A549 (cell line): ENCODE measurements at regions not wholly inside any gene's neighbourhood (a gene's known extent, or its start where the extent isn't known, plus 50 kb on each side); places are given as distances from the start of the nearest gene placed in this dataset.

Experiments used
- ATAC-seq, 2 experiments: fragments of 200-7000 bp in 1 of 2; fragments of >200 bp in 1 of 2; cut with Nextera tagmentation in 1 of 2; cut with Tn5 transposase in 1 of 2; 3 replicates each; pipeline versions ENCODE4 v1.8.0 to v1.9.1; 2018 to 2020; ENCODE audit warnings: mild to moderate bottlenecking in 1 of 2, moderate library complexity in 1 of 2
- CTCF ChIA-PET: fragments of 300-600 bp; sonication (Branson Sonifier 250); formaldehyde crosslinking; extraction: SDS; loops from one replicate; lab custom pipeline; 2021; ENCODE audit warnings: antibody characterized with exemption, inconsistent platforms; lab: Yijun Ruan, JAX
- POLR2A ChIA-PET: fragments of 350-600 bp; formaldehyde crosslinking; extraction: SDS; loops from one replicate; lab custom pipeline; 2021; ENCODE audit warnings: antibody characterized with exemption, inconsistent platforms; lab: Yijun Ruan, JAX
- DNase-seq, 2 experiments: peaks; one replicate each; pipeline versions ENCODE4 v3.0.0 to v3.0.0-alpha.2; 2011 to 2016; ENCODE audit warnings: low read depth in 1 of 2, low spot score in 1 of 2
- FAIRE-seq: peaks from 2 replicates; lab custom pipeline; 2011; peaks lifted over from hg19 to GRCh38; lab: Jason Lieb, UNC
- H3K27ac ChIP-seq, 2 experiments: fragments of >200 bp; sonication (Bioruptor Twin); formaldehyde crosslinking; 3 replicates each; pipeline ENCODE4 v1.5.1; 2016 to 2017
- H3K4me1 ChIP-seq: fragments of >200 bp; sonication (Bioruptor Twin); formaldehyde crosslinking; 3 replicates; pipeline ENCODE4 v1.6.1; 2016
- H3K4me2 ChIP-seq: fragments of >200 bp; sonication (Bioruptor Twin); formaldehyde crosslinking; 3 replicates; pipeline ENCODE4 v1.6.1; 2016
- H3K4me3 ChIP-seq: fragments of >200 bp; sonication (Bioruptor Twin); formaldehyde crosslinking; 3 replicates; pipeline ENCODE4 v1.5.1; 2016
- H3K9me3 ChIP-seq: fragments of >200 bp; sonication (Bioruptor Twin); formaldehyde crosslinking; 3 replicates; pipeline ENCODE4 v1.6.1; 2016
- ATOH8 ChIP-seq: fragments of 250-450 bp; sonication (Bioruptor Pico); IDR thresholded peaks from 2 replicates; pipeline ENCODE4 v1.5.0; 2020; ENCODE audit warnings: low read depth, mild to moderate bottlenecking, moderate library complexity
- BHLHE40 ChIP-seq: IDR thresholded peaks from 2 replicates; pipeline ENCODE4 v1.6.1; 2012; ENCODE audit warnings: low read depth, low read length, inconsistent platforms
- EHMT2 ChIP-seq: fragments of 200-600 bp; sonication (generic); IDR thresholded peaks from 2 replicates; pipeline ENCODE4 v1.6.1; 2016; ENCODE audit warnings: antibody characterized with exemption, low read depth, mild to moderate bottlenecking, moderate library complexity
- EP300 ChIP-seq, 2 experiments: fragments of >200 bp; sonication (Bioruptor Twin); formaldehyde crosslinking; IDR thresholded peaks; 2 replicates in 1 of 2; 3 replicates in 1 of 2; pipeline ENCODE4 v1.6.1; 2016 to 2017
- ESRRA ChIP-seq: fragments of 150-350 bp; IDR thresholded peaks from 2 replicates; pipeline ENCODE4 v1.6.1; 2014; ENCODE audit warnings: mild to moderate bottlenecking, low read length, borderline replicate concordance
- FOXS1 ChIP-seq: fragments of 250-450 bp; sonication (Bioruptor Pico); IDR thresholded peaks from 2 replicates; pipeline ENCODE4 v1.5.0; 2020; ENCODE audit warnings: mild to moderate bottlenecking, moderate library complexity
- HDAC2 ChIP-seq: fragments of 200-600 bp; sonication (generic); IDR thresholded peaks from 2 replicates; pipeline ENCODE4 v1.6.1; 2016
- HES2 ChIP-seq: fragments of >200 bp; sonication (Bioruptor Twin); formaldehyde crosslinking; IDR thresholded peaks from 2 replicates; pipeline ENCODE4 v1.6.1; 2016
- HEYL ChIP-seq: fragments of 250-450 bp; sonication (Bioruptor Pico); IDR thresholded peaks from 2 replicates; pipeline ENCODE4 v1.8.0; 2021; ENCODE audit warnings: mild to moderate bottlenecking, moderate library complexity
- HMGXB4 ChIP-seq: fragments of 250-450 bp; sonication (Bioruptor Pico); IDR thresholded peaks from 2 replicates; pipeline ENCODE4 v1.5.0; 2021; ENCODE audit warnings: mild to moderate bottlenecking, moderate library complexity, borderline replicate concordance
- HOXA7 ChIP-seq: fragments of 250-450 bp; sonication (Bioruptor Pico); IDR thresholded peaks from 2 replicates; pipeline ENCODE4 v1.5.0; 2020; ENCODE audit warnings: mild to moderate bottlenecking, moderate library complexity
- HOXB13 ChIP-seq: fragments of 250-450 bp; sonication (Bioruptor Pico); IDR thresholded peaks from 2 replicates; pipeline ENCODE4 v1.5.0; 2020; ENCODE audit warnings: low read depth, mild to moderate bottlenecking, moderate library complexity
- HOXB5 ChIP-seq: fragments of 250-450 bp; sonication (Bioruptor Pico); IDR thresholded peaks from 2 replicates; pipeline ENCODE4 v1.5.0; 2020; ENCODE audit warnings: mild to moderate bottlenecking, moderate library complexity
- KDM5A ChIP-seq: fragments of 200-600 bp; sonication (generic); IDR thresholded peaks from 2 replicates; pipeline ENCODE4 v1.6.1; 2016; ENCODE audit warnings: antibody characterized with exemption, mild to moderate bottlenecking
- MAFK ChIP-seq: fragments of 450-650 bp; IDR thresholded peaks from 2 replicates; pipeline ENCODE4 v1.6.1; 2014; ENCODE audit not compliant: partially characterized antibody
- MAX ChIP-seq: IDR thresholded peaks from 2 replicates; pipeline ENCODE4 v1.6.1; 2012
- NFE2L2 ChIP-seq: fragments of 150-350 bp; conservative IDR thresholded peaks from 2 replicates; pipeline ENCODE4 v1.6.1; 2014; ENCODE audit warnings: low read length
- NR3C1 ChIP-seq: fragments of >200 bp; sonication (Bioruptor Twin); formaldehyde crosslinking; IDR thresholded peaks from 3 replicates; pipeline ENCODE4 v1.6.1; 2017
- PHF8 ChIP-seq: fragments of 200-600 bp; sonication (generic); IDR thresholded peaks from 2 replicates; pipeline ENCODE4 v1.6.1; 2016; ENCODE audit warnings: low read depth, mild to moderate bottlenecking, antibody characterized with exemption, moderate library complexity, borderline replicate concordance
- POLR2A ChIP-seq: IDR thresholded peaks from 2 replicates; pipeline ENCODE4 v1.6.1; 2012; ENCODE audit warnings: mild to moderate bottlenecking, low read length
- RFX5 ChIP-seq: fragments of 450-650 bp; IDR thresholded peaks from 2 replicates; pipeline ENCODE4 v1.7.1; 2014; ENCODE audit warnings: antibody characterized with exemption, mild to moderate bottlenecking, moderate library complexity
- TFCP2L1 ChIP-seq: fragments of 250-450 bp; sonication (Bioruptor Pico); IDR thresholded peaks from 2 replicates; pipeline ENCODE4 v1.5.0; 2021; ENCODE audit warnings: mild to moderate bottlenecking
- USF2 ChIP-seq: fragments of 450-650 bp; IDR thresholded peaks from 2 replicates; pipeline ENCODE4 v1.6.1; 2014; ENCODE audit warnings: antibody characterized with exemption
- ZC3H11A ChIP-seq: fragments of 450-650 bp; IDR thresholded peaks from 2 replicates; pipeline ENCODE4 v1.6.1; 2014; ENCODE audit warnings: antibody characterized with exemption, mild to moderate bottlenecking
- ZFP36 ChIP-seq: fragments of 450-650 bp; IDR thresholded peaks from 2 replicates; pipeline ENCODE4 v1.6.1; 2014; ENCODE audit warnings: borderline replicate concordance; ENCODE audit not compliant: partially characterized antibody
- WGBS: methylation state at CpG from one replicate; pipeline ENCODE4 v1.1.6; 2017; ENCODE audit errors: missing lambda C conversion rate; 5-methylcytosine and 5-hydroxymethylcytosine counted together
- TF ChIP-seq, protein P1 (sequence below): IDR thresholded peaks from 2 replicates; pipeline ENCODE4 v1.6.1; 2012

GRCh38 chr7:37527109-37527508 is 78.4 kb upstream of the ELMO1 start:
- ChIA-PET POLR2A (no interaction called here), CTCF (no interaction called here)
- H3K4me3 ChIP-seq: no peak overlapping the region
- WGBS: 60% methylated on average over 4 of the region's 4 CpGs
- DNase-seq (no peak), FAIRE-seq (no peak), ATAC-seq (no peak)
- H3K27ac ChIP-seq: no peak overlapping the region
- no peaks in the 10 kb centered on the region for H3K9me3 ChIP-seq
- no peak for TF ChIP-seq HEYL (CRISPR knock-in tag)
- TF ChIP-seq NR3C1: no peak
- TF ChIP-seq, protein P1, sequence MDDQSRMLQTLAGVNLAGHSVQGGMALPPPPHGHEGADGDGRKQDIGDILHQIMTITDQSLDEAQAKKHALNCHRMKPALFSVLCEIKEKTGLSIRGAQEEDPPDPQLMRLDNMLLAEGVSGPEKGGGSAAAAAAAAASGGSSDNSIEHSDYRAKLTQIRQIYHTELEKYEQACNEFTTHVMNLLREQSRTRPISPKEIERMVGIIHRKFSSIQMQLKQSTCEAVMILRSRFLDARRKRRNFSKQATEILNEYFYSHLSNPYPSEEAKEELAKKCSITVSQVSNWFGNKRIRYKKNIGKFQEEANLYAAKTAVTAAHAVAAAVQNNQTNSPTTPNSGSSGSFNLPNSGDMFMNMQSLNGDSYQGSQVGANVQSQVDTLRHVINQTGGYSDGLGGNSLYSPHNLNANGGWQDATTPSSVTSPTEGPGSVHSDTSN: no peak
- TF ChIP-seq FOXS1 (CRISPR knock-in tag): no peak
- no peak for TF ChIP-seq ATOH8 (CRISPR knock-in tag)
- no peak for TF ChIP-seq ZFP36
- TF ChIP-seq HOXA7 (CRISPR knock-in tag): no peak
- no peak for TF ChIP-seq POLR2A
- no peak for TF ChIP-seq NFE2L2
- no peak for TF ChIP-seq ZC3H11A
- TF ChIP-seq MAFK: no peak
- no peak for TF ChIP-seq HOXB5 (CRISPR knock-in tag)
- no peak for TF ChIP-seq RFX5
- TF ChIP-seq HDAC2: no peak
- TF ChIP-seq, all 56 proteins: peak for 0
- Histone ChIP-seq H3K4me1 (no peaks in the 10 kb centered on the region), H3K4me2 (no peak overlapping the region)

GRCh38 chr7:37531225-37531624 is 82.6 kb upstream of the ELMO1 start:
- DNase-seq: no peak
- H3K4me3 ChIP-seq: no peak overlapping the region
- 60% methylated on average over 6 of the region's 6 CpGs for WGBS
- TF ChIP-seq EHMT2 (no peak), BHLHE40 (no peak), KDM5A (no peak), EP300 (IDR thresholded peaks at IDR 0.05) (no peak), ESRRA (no peak), HES2 (no peak), MAFK (no peak), RFX5 (no peak), TFCP2L1 (CRISPR knock-in tag) (no peak), USF2 (no peak), MAX (no peak), PHF8 (no peak), HOXB13 (CRISPR knock-in tag) (no peak), NR3C1 (no peak), HMGXB4 (CRISPR knock-in tag) (no peak)
- TF ChIP-seq, all 56 proteins: peak for 0
- FAIRE-seq (no peak), ATAC-seq (no peak)
- CTCF ChIA-PET: no interaction called here
- Histone ChIP-seq H3K9me3 (0 out of 3 replicates have a peak, but pooled peaks cover 3% of the 10 kb centered on the region), H3K4me1 (no peaks in the 10 kb centered on the region), H3K27ac (no peak overlapping the region), H3K4me2 (no peak overlapping the region)
- POLR2A ChIA-PET: no interaction called here
